GM19238 (cell line): ENCODE measurements at regions not wholly inside any gene's neighbourhood (a gene's known extent, or its start where the extent isn't known, plus 50 kb on each side); places are given as distances from the start of the nearest gene placed in this dataset.

ENCODE experiments used
- DNase-seq: peaks from one replicate; pipeline ENCODE4 v3.0.0; 2011; ENCODE audit warnings: low spot score; ENCODE audit not compliant: insufficient read length

DNA sequence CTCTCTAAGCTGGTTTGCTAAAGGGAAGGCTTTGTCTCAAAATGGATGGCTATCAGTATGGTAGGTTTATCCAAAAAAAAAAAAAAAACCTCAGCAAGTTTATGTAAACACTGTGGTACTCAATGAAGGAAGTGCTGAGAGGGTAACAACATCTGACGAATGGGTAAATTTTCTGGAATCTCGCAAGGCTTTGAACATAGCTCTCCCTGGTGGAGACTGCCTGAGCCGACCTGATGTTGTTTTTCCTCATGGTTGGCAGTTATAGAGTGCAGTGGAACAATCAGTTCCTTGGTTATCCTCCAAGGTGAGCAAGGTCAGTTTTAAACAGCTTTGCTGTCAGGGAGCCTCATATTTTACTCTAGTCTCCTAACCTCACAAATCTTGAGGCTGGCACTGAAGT lies 94.6 kb downstream of the ZPLD1 start:
- DNase-seq = no peak

GRCh38 chr3:102530415-102531181 lies 95.8 kb downstream of the ZPLD1 start:
- DNase-seq = no peak

GRCh38 chr3:102531686-102532085 lies 96.9 kb downstream of the ZPLD1 start:
- no peak for DNase-seq

DNA sequence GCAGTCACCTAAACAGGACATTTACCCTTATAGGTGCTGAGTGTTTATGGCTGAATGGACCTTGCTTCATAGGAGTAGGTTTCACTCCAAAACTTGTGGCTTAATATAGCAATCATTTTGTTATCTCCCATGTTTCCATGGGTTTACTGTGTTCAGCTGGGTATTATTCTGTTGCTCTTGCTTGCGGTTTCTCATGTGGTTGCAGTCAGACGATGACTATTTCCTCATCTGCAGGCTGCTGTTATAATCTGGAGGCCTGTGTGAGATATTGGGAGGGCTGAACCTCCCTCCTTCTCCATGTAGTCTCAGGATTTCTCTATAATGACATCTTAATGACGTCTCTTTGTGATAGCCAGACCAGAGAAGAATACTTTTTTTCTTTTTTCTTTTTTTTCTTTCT lies 98.1 kb downstream of the ZPLD1 start:
- DNase-seq = no peak

DNA sequence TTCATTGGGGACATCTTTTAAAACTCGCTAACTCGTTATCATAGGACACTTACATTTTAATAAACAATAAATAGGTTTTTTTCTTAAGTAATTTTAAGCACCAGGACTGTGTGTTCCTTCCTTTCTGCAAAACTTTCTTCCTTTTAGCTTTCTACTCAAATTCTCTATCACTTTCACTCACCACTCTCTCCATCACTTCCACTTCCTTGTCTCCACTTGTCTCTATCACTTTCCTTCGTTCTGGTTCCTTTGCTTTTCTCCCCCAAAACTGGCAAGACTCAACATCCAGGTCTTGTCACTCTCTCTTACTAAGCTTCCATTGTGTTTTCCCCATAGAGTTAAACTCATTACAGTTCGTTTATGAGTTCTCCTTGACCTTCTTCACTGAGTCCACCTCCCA lies 99.0 kb downstream of the ZPLD1 start:
- DNase-seq = no peak

- DNase-seq = peak; percentile 5
Observed at GRCh38 chr3:102536456-102536855, 101.6 kb downstream of the ZPLD1 start.

DNA sequence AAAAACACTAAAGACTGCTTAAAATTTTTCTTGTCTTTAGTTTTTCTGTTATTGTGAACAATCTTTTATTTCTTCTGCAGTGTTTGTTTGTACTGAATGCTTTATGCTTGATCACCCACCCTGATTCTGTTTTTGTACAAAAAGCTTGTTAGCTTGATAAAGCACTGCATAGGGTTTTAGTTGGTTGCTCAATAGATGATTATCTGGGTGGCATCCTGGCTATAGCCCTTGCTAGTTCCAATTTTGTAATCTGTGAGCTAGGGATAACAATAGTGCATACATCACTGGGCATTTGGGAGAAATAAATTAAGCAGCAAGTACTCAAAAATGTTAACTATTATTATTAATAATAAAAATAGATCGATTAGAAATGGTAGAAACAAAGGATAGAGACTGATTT lies 102.3 kb downstream of the ZPLD1 start:
- no peak for DNase-seq

DNA sequence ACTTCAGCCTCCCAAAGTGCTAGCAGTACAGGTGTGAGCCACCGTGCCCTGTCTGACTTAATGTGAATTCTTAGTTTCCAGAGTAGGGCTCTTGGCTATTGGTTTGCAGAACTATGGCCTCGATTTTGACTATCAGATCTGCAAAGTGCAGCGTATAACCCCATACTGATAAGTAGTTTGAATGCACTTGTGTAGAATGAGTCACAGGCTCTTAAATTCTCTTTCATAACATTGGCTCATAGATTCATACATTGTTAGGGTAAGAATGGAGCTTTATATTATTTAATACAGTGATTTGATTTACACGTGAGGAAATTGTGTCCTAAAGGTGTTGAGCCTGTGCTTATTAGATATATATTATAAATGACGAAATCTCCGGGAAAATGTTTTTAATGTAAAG lies 109.9 kb downstream of the ZPLD1 start:
- DNase-seq = no peak

- DNase-seq = no peak
Observed at GRCh38 chr3:102545276-102545675, 110.5 kb downstream of the ZPLD1 start.

GRCh38 chr3:102553876-102554275 lies 119.1 kb downstream of the ZPLD1 start:
- no peak for DNase-seq

- DNase-seq = no peak
Observed at GRCh38 chr3:102570511-102570910, 135.7 kb downstream of the ZPLD1 start.

GRCh38 chr3:102571006-102571405 lies 136.2 kb downstream of the ZPLD1 start:
- no peak for DNase-seq

- no peak for DNase-seq
Observed at GRCh38 chr3:102571720-102572384, 137.0 kb downstream of the ZPLD1 start.

DNA sequence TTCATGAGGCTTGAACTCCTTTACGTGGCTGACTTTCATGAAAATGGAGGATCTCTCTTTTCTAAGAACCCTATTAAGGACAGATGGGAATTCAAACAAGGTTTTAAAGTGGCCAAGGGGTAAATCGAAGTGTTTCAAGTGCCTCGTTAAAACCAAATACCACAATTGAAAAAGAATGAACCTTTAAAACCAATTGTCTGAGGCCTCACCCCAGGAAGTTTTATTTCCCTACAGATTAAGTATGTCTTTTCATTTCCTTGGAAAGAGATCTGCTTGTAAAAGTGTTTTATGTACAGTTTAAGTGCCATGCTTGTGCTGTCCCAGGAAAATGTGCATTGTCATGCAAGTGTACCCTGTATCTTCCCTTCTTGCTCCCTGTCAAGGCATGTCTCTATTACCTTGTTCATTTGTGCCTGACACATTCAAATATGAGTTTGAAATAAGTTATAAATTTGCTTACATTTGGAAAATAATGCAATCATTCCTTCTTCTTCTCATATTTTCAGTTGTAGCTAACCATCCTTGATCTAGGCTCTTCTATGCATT lies 138.7 kb downstream of the ZPLD1 start:
- DNase-seq = no peak

DNA sequence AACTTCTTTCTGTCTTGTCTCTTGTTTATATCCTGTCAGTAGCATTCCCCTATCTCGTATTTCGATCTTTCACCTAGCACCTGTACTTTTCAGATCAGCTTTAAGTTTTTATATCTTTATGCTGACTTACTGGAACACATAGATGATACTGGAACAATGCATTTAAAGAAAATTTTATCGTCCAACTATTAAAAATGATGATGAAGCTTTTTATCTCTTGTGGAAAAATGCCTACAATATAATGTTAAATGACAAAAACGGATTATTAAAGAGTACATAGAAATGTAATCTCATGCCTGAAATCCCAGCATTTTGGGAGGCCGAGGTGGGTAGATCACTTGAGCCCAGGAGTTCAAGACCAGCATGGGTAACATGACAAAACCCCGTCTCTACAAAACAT lies 139.5 kb downstream of the ZPLD1 start:
- DNase-seq = no peak

- DNase-seq = no peak
Observed at GRCh38 chr3:102576651-102577050, 141.8 kb downstream of the ZPLD1 start.

DNA sequence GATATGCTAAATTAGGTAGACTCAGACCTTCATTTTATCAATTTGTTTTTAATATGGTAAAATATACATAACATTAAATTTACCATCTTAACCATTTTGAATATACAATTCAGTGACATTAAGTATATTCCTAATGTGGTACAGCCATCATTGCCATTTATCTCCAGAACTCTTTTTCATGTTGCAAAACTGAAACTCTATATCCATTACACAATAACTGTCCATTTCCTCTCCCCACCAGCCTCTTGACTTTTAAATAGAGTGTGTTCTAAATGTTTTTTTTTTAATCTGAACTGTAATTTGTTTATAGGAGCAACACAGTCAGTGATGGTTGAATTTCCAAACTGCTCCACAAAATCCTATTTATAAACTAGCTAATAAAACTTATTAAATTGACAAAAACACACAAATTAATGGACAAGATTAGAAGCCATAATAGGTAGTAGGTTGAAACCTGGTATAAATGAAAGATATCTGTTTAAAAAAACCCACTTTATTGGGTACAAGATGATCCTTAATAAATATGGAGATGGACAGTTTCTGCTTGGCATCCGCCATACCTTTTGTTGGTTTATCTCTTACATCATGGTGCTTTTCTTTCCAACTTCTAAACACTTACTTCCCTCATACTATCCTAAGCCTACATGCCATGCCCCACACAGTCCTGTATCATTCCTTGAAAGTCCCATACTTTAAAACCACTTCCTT lies 142.4 kb downstream of the ZPLD1 start:
- no peak for DNase-seq

GRCh38 chr3:102580760-102581159 lies 145.9 kb downstream of the ZPLD1 start:
- DNase-seq = no peak

DNA sequence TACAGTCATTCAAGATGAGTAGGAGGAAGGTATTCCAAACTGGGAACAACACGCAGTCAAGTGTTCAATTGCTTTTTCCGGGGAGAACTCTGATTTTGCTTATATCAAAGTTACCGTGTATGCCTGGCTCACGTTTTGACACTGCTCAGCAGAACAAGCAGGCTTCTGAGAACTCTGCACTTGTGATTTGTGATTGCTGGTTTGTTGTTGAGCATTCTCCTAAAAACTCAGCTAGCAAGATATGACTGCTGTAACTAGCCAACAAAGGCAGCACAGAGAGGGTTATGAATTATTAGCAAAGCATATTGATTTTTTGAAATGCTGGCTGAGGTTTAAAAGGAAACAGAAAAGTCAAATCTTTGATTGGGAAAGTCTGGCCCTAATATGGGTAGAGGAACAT lies 151.7 kb downstream of the ZPLD1 start:
- no peak for DNase-seq

DNA sequence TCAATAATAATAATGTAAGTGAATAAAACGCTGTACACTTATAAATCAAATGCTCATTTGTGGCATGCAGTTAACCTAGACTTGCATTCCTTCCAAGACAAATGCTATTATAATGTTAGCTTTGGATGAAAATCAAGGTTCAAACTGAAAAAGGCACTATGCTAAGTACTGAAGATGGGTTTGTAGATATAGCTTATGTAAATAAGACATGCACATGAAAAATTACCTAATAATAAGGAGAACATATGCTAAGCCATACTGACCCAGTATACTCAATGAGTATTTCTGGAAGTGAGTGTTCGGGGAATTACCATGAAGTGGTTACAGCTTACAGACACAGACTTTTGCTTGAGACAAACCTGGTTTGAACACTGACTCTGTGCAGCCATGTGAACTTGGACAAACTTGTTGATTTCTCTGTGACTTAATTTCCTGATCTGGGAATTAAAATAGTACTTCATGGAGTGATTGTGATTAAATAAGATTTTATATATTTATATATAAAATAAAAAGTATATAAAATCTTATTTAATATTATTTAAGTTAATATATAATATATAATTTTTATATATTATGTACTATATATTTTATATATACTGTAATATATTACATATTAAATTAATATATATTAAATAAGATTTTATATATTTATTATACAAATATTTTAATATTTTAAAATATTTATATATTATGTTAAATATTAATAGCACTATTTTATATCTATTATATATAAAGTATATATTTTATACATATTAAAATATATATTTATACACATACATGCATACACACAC lies 159.2 kb downstream of the ZPLD1 start:
- no peak for DNase-seq

DNA sequence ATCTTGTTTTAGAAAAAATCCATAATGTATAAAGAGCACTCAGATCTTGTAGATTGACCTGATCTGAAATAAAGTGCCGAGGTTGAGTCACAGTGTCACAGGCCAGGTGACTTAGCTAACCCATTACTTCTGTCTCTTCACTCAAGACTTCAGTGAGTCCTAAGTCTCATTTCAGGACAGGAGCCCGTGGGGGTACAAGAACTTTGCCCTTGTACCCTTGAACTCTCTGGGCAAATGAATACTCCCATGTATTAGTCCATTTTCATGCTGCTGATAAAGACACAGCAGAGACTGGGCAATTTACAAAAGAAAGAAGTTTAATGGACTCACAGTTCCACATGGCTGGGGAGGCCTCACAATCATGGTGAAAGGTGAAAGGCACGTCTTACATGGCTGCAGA lies 160.2 kb downstream of the ZPLD1 start:
- no peak for DNase-seq
